Keratinocyte (primary cell): ENCODE measurements at regions not wholly inside any gene's neighbourhood (a gene's known extent, or its start where the extent isn't known, plus 50 kb on each side); places are given as distances from the start of the nearest gene placed in this dataset.

Experiments
- DNase-seq: peaks from one replicate; pipeline ENCODE4 v3.0.0-alpha.2; 2011; ENCODE audit warnings: low read depth, missing footprints, low spot score
- FAIRE-seq: peaks from 2 replicates; lab custom pipeline; 2011; peaks lifted over from hg19 to GRCh38; lab: Jason Lieb, UNC
- H2AFZ ChIP-seq: 2 replicates; pipeline ENCODE4 v1.6.0; 2012; ENCODE audit warnings: low read length, control low read depth, inconsistent platforms; ENCODE audit not compliant: control insufficient read depth
- H3K27ac ChIP-seq: 2 replicates; pipeline ENCODE4 v1.5.1; 2011; ENCODE audit warnings: low read length; ENCODE audit not compliant: control insufficient read depth, insufficient read depth
- H3K27me3 ChIP-seq: 3 replicates; pipeline ENCODE4 v1.6.0; 2011; ENCODE audit warnings: low read length; ENCODE audit not compliant: control insufficient read depth, insufficient read depth; ENCODE audit errors: extremely low read depth
- H3K36me3 ChIP-seq, 2 experiments: 2 replicates in 1 of 2; 3 replicates in 1 of 2; pipeline ENCODE4 v1.5.1; 2011; ENCODE audit warnings: low read length in 2 of 2, mild to moderate bottlenecking in 1 of 2; ENCODE audit not compliant: control insufficient read depth in 2 of 2, insufficient read depth in 2 of 2; ENCODE audit errors: extremely low read depth in 1 of 2
- H3K4me1 ChIP-seq: 3 replicates; pipeline ENCODE4 v1.5.1; 2011; ENCODE audit warnings: low read length; ENCODE audit not compliant: control insufficient read depth, insufficient read depth; ENCODE audit errors: extremely low read depth
- H3K4me2 ChIP-seq: 3 replicates; pipeline ENCODE4 v1.6.0; 2011; ENCODE audit warnings: low read depth, low read length; ENCODE audit not compliant: control insufficient read depth, insufficient read depth; ENCODE audit errors: extremely low read depth
- H3K4me3 ChIP-seq, 3 experiments: fragments of 200-600 bp in 1 of 3; sonication (generic) in 1 of 3; 2 replicates in 2 of 3; 3 replicates in 1 of 3; pipeline ENCODE4 v1.5.1; 2011 to 2016; ENCODE audit warnings: low read length in 3 of 3, mild to moderate bottlenecking in 3 of 3, control low read depth in 2 of 3, inconsistent platforms in 1 of 3, low read depth in 1 of 3, mixed read lengths in 1 of 3, mixed run types in 1 of 3, moderate library complexity in 1 of 3; ENCODE audit not compliant: control insufficient read depth in 2 of 3, insufficient read depth in 2 of 3; ENCODE audit errors: extremely low read depth in 1 of 3
- H3K79me2 ChIP-seq: 2 replicates; pipeline ENCODE4 v1.6.0; 2012; ENCODE audit warnings: low read length; ENCODE audit not compliant: control insufficient read depth, insufficient read depth
- H3K9ac ChIP-seq: 3 replicates; pipeline ENCODE4 v1.6.0; 2011; ENCODE audit warnings: low read length; ENCODE audit not compliant: control insufficient read depth, insufficient read depth; ENCODE audit errors: extremely low read depth
- H3K9me1 ChIP-seq: 3 replicates; pipeline ENCODE4 v1.6.0; 2011; ENCODE audit warnings: low read length; ENCODE audit not compliant: control insufficient read depth, insufficient read depth; ENCODE audit errors: extremely low read depth
- H3K9me3 ChIP-seq: 2 replicates; pipeline ENCODE4 v1.5.1; 2012; ENCODE audit warnings: low read depth, low read length; ENCODE audit not compliant: control insufficient read depth
- H4K20me1 ChIP-seq: 3 replicates; pipeline ENCODE4 v1.6.0; 2011; ENCODE audit warnings: low read length; ENCODE audit not compliant: control insufficient read depth, insufficient read depth; ENCODE audit errors: extremely low read depth
- CTCF ChIP-seq, 3 experiments: IDR thresholded peaks in 1 of 3; conservative IDR thresholded peaks in 1 of 3; optimal IDR thresholded peaks in 1 of 3; 2 replicates in 2 of 3; 3 replicates in 1 of 3; pipeline versions ENCODE3 to v1.5.1; 2011; ENCODE audit warnings: low read length in 3 of 3, mild to moderate bottlenecking in 3 of 3, moderate library complexity in 2 of 3, control low read depth in 1 of 3, inconsistent platforms in 1 of 3; ENCODE audit not compliant: insufficient read depth in 2 of 3; ENCODE audit errors: extremely low read depth in 1 of 3
- EZH2 ChIP-seq: IDR thresholded peaks from one replicate; pipeline ENCODE4 v1.6.1; 2012; ENCODE audit warnings: inconsistent platforms, mild to moderate bottlenecking, low read length, moderate library complexity
- dilution Hi-C: fragments of 300-500 bp; cut with MboI; formaldehyde crosslinking; loops from one replicate; pipeline ENCODE4 v1.7.0; 2020; ENCODE audit warnings: low sequenced_read_pairs; ENCODE audit not compliant: extremely low pct_ligation_motif_present

GRCh38 chr1:87515781-87516180, 187.1 kb downstream of the LMO4 start:
- Histone ChIP-seq H3K9me3 (no peaks in the 10 kb centered on the region), H3K4me2 (no peak overlapping the region), H3K79me2 (no peaks in the 10 kb centered on the region), H3K27ac (no peak overlapping the region), H3K36me3 (no peaks in the 10 kb centered on the region), H2AFZ (no peak overlapping the region), H3K9me1 (no peaks in the 10 kb centered on the region), H3K4me1 (no peaks in the 10 kb centered on the region), H3K4me3 (no peak overlapping the region), H3K27me3 (no peaks in the 10 kb centered on the region), H4K20me1 (no peaks in the 10 kb centered on the region), H3K9ac (no peak overlapping the region)
- dilution Hi-C loops: no loop called here
- DNase-seq (no peak), FAIRE-seq (no peak)
- no peak for TF ChIP-seq EZH2
- TF ChIP-seq CTCF (optimal IDR thresholded peaks at IDR 0.05 in 1 of 3, IDR thresholded peaks at IDR 0.05 in 1 of 3, conservative IDR thresholded peaks at IDR 0.05 in 1 of 3; ENCODE audit: extremely low read depth in 1 of 3, insufficient read depth in 2 of 3, low read length in 3 of 3): no peak

DNA sequence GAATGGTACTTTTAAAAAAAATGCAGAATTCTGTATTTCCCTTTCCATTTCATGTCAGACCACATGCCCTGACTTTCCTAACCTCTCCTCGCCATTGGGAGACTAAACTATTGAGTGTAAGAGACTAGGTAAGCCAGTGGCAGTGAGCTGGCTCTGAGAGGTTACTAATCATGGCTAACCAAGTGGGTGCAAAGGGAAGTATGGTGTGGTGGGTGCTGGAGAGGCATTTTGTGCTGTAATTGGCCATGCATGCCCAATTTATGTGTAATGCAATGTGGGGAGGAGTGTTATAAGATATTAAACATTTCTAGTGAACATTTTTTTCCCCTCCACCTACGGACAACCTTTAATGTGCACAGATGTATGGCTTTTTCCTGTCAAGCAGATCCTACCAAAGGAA, 190.1 kb downstream of the LMO4 start:
- H3K4me2 ChIP-seq: no peak overlapping the region
- H3K27me3 ChIP-seq: no peaks in the 10 kb centered on the region
- H4K20me1 ChIP-seq: no peaks in the 10 kb centered on the region
- H3K79me2 ChIP-seq: no peaks in the 10 kb centered on the region
- no peak for TF ChIP-seq CTCF (optimal IDR thresholded peaks at IDR 0.05 in 1 of 3, IDR thresholded peaks at IDR 0.05 in 1 of 3, conservative IDR thresholded peaks at IDR 0.05 in 1 of 3; ENCODE audit: extremely low read depth in 1 of 3, insufficient read depth in 2 of 3, low read length in 3 of 3)
- no peak for TF ChIP-seq EZH2
- H3K9ac ChIP-seq: no peak overlapping the region
- H3K4me3 ChIP-seq: no peak overlapping the region
- H2AFZ ChIP-seq: no peak overlapping the region
- H3K27ac ChIP-seq: no peak overlapping the region
- H3K9me3 ChIP-seq: no peaks in the 10 kb centered on the region
- dilution Hi-C loops: no loop called here
- no peaks in the 10 kb centered on the region for H3K4me1 ChIP-seq
- DNase-seq (no peak), FAIRE-seq (no peak)
- no peaks in the 10 kb centered on the region for H3K36me3 ChIP-seq
- H3K9me1 ChIP-seq: no peaks in the 10 kb centered on the region
